WTC11 (cell line): ENCODE measurements at regions not wholly inside any gene's neighbourhood (a gene's known extent, or its start where the extent isn't known, plus 50 kb on each side); places are given as distances from the start of the nearest gene placed in this dataset.

Experiments
- ATAC-seq: fragments of 200-7000 bp; cut with Tn5 transposase; 2 replicates; pipeline ENCODE4 v1.10.0; 2021; ENCODE audit warnings: mild to moderate bottlenecking, moderate library complexity
- CTCF ChIA-PET: fragments of 300-600 bp; sonication (Branson Sonifier 250); formaldehyde crosslinking; loops from one replicate; lab custom pipeline; 2021; ENCODE audit warnings: antibody characterized with exemption; lab: Charles Lee
- POLR2A ChIA-PET: fragments of 350-600 bp; sonication (Branson Sonifier 250); formaldehyde crosslinking; loops from one replicate; lab custom pipeline; 2021; ENCODE audit warnings: antibody characterized with exemption; lab: Charles Lee
- DNase-seq: peaks from one replicate; pipeline ENCODE4 v3.0.0; 2021; ENCODE audit warnings: low spot score
- H3K27ac Mint-ChIP-seq: 2 replicates; pipeline ENCODE4 v1.8.0; 2021; ENCODE audit warnings: mixed read lengths
- H3K27me3 Mint-ChIP-seq: 2 replicates; pipeline ENCODE4 v1.8.0; 2021; ENCODE audit warnings: low read depth, mild to moderate bottlenecking, moderate library complexity, mixed read lengths
- H3K36me3 Mint-ChIP-seq: 2 replicates; pipeline ENCODE4 v1.8.0; 2021; ENCODE audit warnings: mixed read lengths
- H3K4me1 Mint-ChIP-seq: 2 replicates; pipeline ENCODE4 v1.8.0; 2022; ENCODE audit warnings: mixed read lengths
- H3K4me3 Mint-ChIP-seq: 2 replicates; pipeline ENCODE4 v1.8.0; 2021; ENCODE audit warnings: mild to moderate bottlenecking, moderate library complexity, mixed read lengths
- H3K9me3 Mint-ChIP-seq: 2 replicates; pipeline ENCODE4 v1.8.0; 2021; ENCODE audit warnings: mixed read lengths
- CBFB ChIP-seq: sonication (generic); formaldehyde crosslinking; IDR thresholded peaks from 2 replicates; pipeline ENCODE4 v1.8.1; 2022; ENCODE audit warnings: mild to moderate bottlenecking, low read depth, missing genetic modification reagents
- EMX1 ChIP-seq: fragments of 250-450 bp; sonication (Bioruptor Pico); IDR thresholded peaks from 2 replicates; pipeline ENCODE4 v1.8.0; 2021; ENCODE audit warnings: mild to moderate bottlenecking
- ESRRA ChIP-seq: sonication (generic); formaldehyde crosslinking; IDR thresholded peaks from 2 replicates; pipeline ENCODE4 v1.8.1; 2022; ENCODE audit warnings: mild to moderate bottlenecking, missing genetic modification reagents, borderline replicate concordance
- FOXK1 ChIP-seq: sonication (generic); formaldehyde crosslinking; IDR thresholded peaks from 2 replicates; pipeline ENCODE4 v1.8.0; 2022; ENCODE audit warnings: mild to moderate bottlenecking, moderate library complexity, missing genetic modification reagents
- FOXP1 ChIP-seq: sonication (generic); formaldehyde crosslinking; IDR thresholded peaks from 2 replicates; pipeline ENCODE4 v1.8.0; 2022; ENCODE audit warnings: missing genetic modification reagents, mild to moderate bottlenecking, moderate library complexity, borderline replicate concordance
- HMGA2 ChIP-seq: fragments of 250-450 bp; sonication (Bioruptor Pico); IDR thresholded peaks from 2 replicates; pipeline ENCODE4 v1.4.0; 2021; ENCODE audit warnings: mild to moderate bottlenecking, moderate library complexity
- IRF2 ChIP-seq: sonication (generic); formaldehyde crosslinking; IDR thresholded peaks from 2 replicates; pipeline ENCODE4 v1.8.0; 2022; ENCODE audit warnings: low read depth, missing genetic modification reagents, borderline replicate concordance
- NR1H2 ChIP-seq: sonication (generic); formaldehyde crosslinking; IDR thresholded peaks from 2 replicates; pipeline ENCODE4 v1.9.0; 2021; ENCODE audit warnings: mild to moderate bottlenecking, moderate library complexity, missing genetic modification reagents
- NR2C2 ChIP-seq: sonication (generic); formaldehyde crosslinking; IDR thresholded peaks from 2 replicates; pipeline ENCODE4 v1.8.0; 2022; ENCODE audit warnings: mild to moderate bottlenecking, missing genetic modification reagents
- RORB ChIP-seq: fragments of 250-450 bp; sonication (Bioruptor Pico); IDR thresholded peaks from 2 replicates; pipeline ENCODE4 v1.9.0; 2021; ENCODE audit warnings: mild to moderate bottlenecking
- SP1 ChIP-seq: sonication (generic); formaldehyde crosslinking; conservative IDR thresholded peaks from 2 replicates; pipeline ENCODE4 v1.8.1; 2022; ENCODE audit warnings: missing genetic modification reagents
- ZNF121 ChIP-seq: sonication (generic); formaldehyde crosslinking; IDR thresholded peaks from 2 replicates; pipeline ENCODE4 v1.8.0; 2023; ENCODE audit warnings: missing genetic modification reagents
- ZNF138 ChIP-seq: sonication (generic); formaldehyde crosslinking; conservative IDR thresholded peaks from 2 replicates; pipeline ENCODE4 v1.8.1; 2022; ENCODE audit warnings: mild to moderate bottlenecking, moderate library complexity, missing genetic modification reagents
- ZNF423 ChIP-seq: fragments of 250-450 bp; sonication (Bioruptor Pico); IDR thresholded peaks from 2 replicates; pipeline ENCODE4 v2.1.2; 2022; ENCODE audit warnings: mild to moderate bottlenecking, moderate library complexity
- ZNF671 ChIP-seq: fragments of 250-450 bp; sonication (Bioruptor Pico); IDR thresholded peaks from 2 replicates; pipeline ENCODE4 v1.8.0; 2021; ENCODE audit warnings: mild to moderate bottlenecking
- TF ChIP-seq, protein P1 (sequence below): fragments of 250-450 bp; sonication (Bioruptor Pico); IDR thresholded peaks from 2 replicates; pipeline ENCODE4 v1.9.0; 2021; ENCODE audit warnings: mild to moderate bottlenecking
- TF ChIP-seq, protein P2 (sequence below): sonication (generic); formaldehyde crosslinking; IDR thresholded peaks from 2 replicates; pipeline ENCODE4 v1.8.1; 2022; ENCODE audit warnings: mild to moderate bottlenecking, missing genetic modification reagents, moderate library complexity, borderline replicate concordance
- TF ChIP-seq, protein P3 (sequence below): sonication (generic); formaldehyde crosslinking; IDR thresholded peaks from 2 replicates; pipeline ENCODE4 v1.8.1; 2023; ENCODE audit warnings: mild to moderate bottlenecking, missing genetic modification reagents, moderate library complexity
- TF ChIP-seq, protein P4 (sequence below): sonication (generic); formaldehyde crosslinking; IDR thresholded peaks from 2 replicates; pipeline ENCODE4 v1.8.1; 2023; ENCODE audit warnings: mild to moderate bottlenecking, missing genetic modification reagents
- TF ChIP-seq, protein P5 (sequence below): sonication (generic); formaldehyde crosslinking; IDR thresholded peaks from 2 replicates; pipeline ENCODE4 v1.8.1; 2023; ENCODE audit warnings: mild to moderate bottlenecking, missing genetic modification reagents
- TF ChIP-seq, protein P6 (sequence below): sonication (generic); formaldehyde crosslinking; IDR thresholded peaks from 2 replicates; pipeline ENCODE4 v1.8.0; 2022; ENCODE audit warnings: mild to moderate bottlenecking, missing genetic modification reagents

DNA sequence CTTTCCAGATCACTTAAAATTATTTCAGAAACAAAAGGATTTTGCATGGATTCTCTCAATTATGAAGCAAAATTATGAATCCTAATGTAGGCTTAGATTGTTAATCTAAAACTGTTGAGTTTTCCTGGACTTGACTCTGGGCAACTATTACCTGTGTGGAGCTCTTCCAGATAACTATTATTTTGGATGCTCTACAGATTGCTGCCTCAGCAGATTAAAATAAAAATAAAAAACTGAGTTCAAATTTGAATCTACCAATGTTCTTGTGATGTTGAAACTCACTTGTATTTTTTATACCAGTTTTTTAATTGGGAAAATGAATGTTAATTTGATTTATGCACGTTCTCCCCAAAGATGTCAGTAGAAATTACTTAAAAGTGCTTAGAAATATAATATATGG lies 120.5 kb upstream of the NAV3 start (continued):
- TF ChIP-seq, protein P1, sequence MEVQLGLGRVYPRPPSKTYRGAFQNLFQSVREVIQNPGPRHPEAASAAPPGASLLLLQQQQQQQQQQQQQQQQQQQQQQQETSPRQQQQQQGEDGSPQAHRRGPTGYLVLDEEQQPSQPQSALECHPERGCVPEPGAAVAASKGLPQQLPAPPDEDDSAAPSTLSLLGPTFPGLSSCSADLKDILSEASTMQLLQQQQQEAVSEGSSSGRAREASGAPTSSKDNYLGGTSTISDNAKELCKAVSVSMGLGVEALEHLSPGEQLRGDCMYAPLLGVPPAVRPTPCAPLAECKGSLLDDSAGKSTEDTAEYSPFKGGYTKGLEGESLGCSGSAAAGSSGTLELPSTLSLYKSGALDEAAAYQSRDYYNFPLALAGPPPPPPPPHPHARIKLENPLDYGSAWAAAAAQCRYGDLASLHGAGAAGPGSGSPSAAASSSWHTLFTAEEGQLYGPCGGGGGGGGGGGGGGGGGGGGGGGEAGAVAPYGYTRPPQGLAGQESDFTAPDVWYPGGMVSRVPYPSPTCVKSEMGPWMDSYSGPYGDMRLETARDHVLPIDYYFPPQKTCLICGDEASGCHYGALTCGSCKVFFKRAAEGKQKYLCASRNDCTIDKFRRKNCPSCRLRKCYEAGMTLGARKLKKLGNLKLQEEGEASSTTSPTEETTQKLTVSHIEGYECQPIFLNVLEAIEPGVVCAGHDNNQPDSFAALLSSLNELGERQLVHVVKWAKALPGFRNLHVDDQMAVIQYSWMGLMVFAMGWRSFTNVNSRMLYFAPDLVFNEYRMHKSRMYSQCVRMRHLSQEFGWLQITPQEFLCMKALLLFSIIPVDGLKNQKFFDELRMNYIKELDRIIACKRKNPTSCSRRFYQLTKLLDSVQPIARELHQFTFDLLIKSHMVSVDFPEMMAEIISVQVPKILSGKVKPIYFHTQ (CRISPR knock-in tag) = no peak
- TF ChIP-seq EMX1 = no peak
- no peak for TF ChIP-seq SP1
- no peak for TF ChIP-seq ZNF138 (CRISPR knock-in tag)
- no peak for TF ChIP-seq CBFB (CRISPR knock-in tag)
- TF ChIP-seq IRF2 (CRISPR knock-in tag) = no peak

DNA sequence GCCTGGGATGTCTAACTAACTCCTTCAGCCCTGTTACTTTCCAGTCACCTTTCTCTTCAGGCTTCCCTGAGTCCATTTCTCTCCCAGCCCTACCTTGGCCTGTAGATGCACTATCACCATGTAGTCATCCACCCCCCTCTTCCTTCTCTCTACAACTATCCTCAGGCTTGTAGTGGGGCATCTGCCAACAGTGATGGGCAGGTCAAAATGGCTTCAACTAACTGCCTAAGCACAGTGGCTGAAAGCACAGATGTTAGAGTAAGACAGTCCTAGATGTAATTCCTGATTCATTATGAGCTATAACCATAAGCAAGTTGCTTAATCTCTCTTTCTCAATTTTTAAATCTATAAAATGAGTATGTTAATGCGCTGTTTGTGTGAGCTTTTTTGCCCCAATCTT lies 133.6 kb upstream of the NAV3 start:
- H3K27me3 Mint-ChIP-seq = no peaks in the 10 kb centered on the region
- H3K36me3 Mint-ChIP-seq = no peaks in the 10 kb centered on the region
- no peak overlapping the region for H3K27ac Mint-ChIP-seq
- no peak for ATAC-seq
- no peaks in the 10 kb centered on the region for H3K4me1 Mint-ChIP-seq
- ChIA-PET POLR2A (no interaction called here), CTCF (no interaction called here)
- no peaks in the 10 kb centered on the region for H3K9me3 Mint-ChIP-seq
- no peak for DNase-seq
- no peak overlapping the region for H3K4me3 Mint-ChIP-seq
- TF ChIP-seq FOXK1 (CRISPR knock-in tag) (no peak), NR1H2 (no peak), ZNF671 (no peak), HMGA2 (CRISPR knock-in tag) (no peak), ZNF423 (no peak), ESRRA (no peak), ZNF121 (CRISPR knock-in tag) (no peak), FOXP1 (CRISPR knock-in tag) (no peak), RORB (CRISPR knock-in tag) (no peak), NR2C2 (CRISPR knock-in tag) (no peak)
- TF ChIP-seq, protein P2, sequence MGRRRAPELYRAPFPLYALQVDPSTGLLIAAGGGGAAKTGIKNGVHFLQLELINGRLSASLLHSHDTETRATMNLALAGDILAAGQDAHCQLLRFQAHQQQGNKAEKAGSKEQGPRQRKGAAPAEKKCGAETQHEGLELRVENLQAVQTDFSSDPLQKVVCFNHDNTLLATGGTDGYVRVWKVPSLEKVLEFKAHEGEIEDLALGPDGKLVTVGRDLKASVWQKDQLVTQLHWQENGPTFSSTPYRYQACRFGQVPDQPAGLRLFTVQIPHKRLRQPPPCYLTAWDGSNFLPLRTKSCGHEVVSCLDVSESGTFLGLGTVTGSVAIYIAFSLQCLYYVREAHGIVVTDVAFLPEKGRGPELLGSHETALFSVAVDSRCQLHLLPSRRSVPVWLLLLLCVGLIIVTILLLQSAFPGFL = no peak
- TF ChIP-seq, protein P3, sequence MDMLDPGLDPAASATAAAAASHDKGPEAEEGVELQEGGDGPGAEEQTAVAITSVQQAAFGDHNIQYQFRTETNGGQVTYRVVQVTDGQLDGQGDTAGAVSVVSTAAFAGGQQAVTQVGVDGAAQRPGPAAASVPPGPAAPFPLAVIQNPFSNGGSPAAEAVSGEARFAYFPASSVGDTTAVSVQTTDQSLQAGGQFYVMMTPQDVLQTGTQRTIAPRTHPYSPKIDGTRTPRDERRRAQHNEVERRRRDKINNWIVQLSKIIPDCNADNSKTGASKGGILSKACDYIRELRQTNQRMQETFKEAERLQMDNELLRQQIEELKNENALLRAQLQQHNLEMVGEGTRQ = no peak
- TF ChIP-seq, protein P4, sequence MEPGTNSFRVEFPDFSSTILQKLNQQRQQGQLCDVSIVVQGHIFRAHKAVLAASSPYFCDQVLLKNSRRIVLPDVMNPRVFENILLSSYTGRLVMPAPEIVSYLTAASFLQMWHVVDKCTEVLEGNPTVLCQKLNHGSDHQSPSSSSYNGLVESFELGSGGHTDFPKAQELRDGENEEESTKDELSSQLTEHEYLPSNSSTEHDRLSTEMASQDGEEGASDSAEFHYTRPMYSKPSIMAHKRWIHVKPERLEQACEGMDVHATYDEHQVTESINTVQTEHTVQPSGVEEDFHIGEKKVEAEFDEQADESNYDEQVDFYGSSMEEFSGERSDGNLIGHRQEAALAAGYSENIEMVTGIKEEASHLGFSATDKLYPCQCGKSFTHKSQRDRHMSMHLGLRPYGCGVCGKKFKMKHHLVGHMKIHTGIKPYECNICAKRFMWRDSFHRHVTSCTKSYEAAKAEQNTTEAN = no peak
- TF ChIP-seq, protein P5, sequence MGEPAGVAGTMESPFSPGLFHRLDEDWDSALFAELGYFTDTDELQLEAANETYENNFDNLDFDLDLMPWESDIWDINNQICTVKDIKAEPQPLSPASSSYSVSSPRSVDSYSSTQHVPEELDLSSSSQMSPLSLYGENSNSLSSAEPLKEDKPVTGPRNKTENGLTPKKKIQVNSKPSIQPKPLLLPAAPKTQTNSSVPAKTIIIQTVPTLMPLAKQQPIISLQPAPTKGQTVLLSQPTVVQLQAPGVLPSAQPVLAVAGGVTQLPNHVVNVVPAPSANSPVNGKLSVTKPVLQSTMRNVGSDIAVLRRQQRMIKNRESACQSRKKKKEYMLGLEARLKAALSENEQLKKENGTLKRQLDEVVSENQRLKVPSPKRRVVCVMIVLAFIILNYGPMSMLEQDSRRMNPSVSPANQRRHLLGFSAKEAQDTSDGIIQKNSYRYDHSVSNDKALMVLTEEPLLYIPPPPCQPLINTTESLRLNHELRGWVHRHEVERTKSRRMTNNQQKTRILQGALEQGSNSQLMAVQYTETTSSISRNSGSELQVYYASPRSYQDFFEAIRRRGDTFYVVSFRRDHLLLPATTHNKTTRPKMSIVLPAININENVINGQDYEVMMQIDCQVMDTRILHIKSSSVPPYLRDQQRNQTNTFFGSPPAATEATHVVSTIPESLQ (CRISPR knock-in tag) = no peak
- TF ChIP-seq, protein P6, sequence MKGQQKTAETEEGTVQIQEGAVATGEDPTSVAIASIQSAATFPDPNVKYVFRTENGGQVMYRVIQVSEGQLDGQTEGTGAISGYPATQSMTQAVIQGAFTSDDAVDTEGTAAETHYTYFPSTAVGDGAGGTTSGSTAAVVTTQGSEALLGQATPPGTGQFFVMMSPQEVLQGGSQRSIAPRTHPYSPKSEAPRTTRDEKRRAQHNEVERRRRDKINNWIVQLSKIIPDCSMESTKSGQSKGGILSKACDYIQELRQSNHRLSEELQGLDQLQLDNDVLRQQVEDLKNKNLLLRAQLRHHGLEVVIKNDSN (CRISPR knock-in tag) = no peak
